BJ (cell line): ENCODE measurements at regions not wholly inside any gene's neighbourhood (a gene's known extent, or its start where the extent isn't known, plus 50 kb on each side); places are given as distances from the start of the nearest gene placed in this dataset.

Experiments
- CTCF ChIA-PET: fragments of 350-600 bp; formaldehyde crosslinking; extraction: SDS; loops from one replicate; lab custom pipeline; 2021; ENCODE audit warnings: antibody characterized with exemption, inconsistent platforms; lab: Yijun Ruan, JAX
- POLR2A ChIA-PET: fragments of 300-600 bp; sonication (Branson Sonifier 250); formaldehyde crosslinking; extraction: SDS; loops from one replicate; lab custom pipeline; 2021; ENCODE audit warnings: antibody characterized with exemption; lab: Charles Lee
- DNase-seq: peaks from one replicate; pipeline ENCODE4 v3.0.0-alpha.2; 2011; ENCODE audit warnings: low read depth
- H3K27me3 ChIP-seq: 2 replicates; pipeline ENCODE4 v1.6.0; 2011; ENCODE audit warnings: low read length; ENCODE audit not compliant: control insufficient read depth, insufficient read depth
- H3K36me3 ChIP-seq: 2 replicates; pipeline ENCODE4 v1.5.1; 2011; ENCODE audit warnings: low read length; ENCODE audit not compliant: control insufficient read depth, insufficient read depth
- H3K4me3 ChIP-seq: 2 replicates; pipeline ENCODE4 v1.5.1; 2011; ENCODE audit warnings: low read depth, mild to moderate bottlenecking, control low read depth, low read length
- TF ChIP-seq, protein P1 (sequence below): IDR thresholded peaks from 2 replicates; pipeline ENCODE4 v1.5.1; 2011; ENCODE audit warnings: low read depth, mild to moderate bottlenecking, control low read depth, inconsistent platforms, low read length, moderate library complexity; ENCODE audit not compliant: insufficient read depth

GRCh38 chr21:25179116-25179515 lies 428.2 kb downstream of the MRPL39 start:
- ChIA-PET POLR2A (no interaction called here), CTCF (no interaction called here)
- no peaks in the 10 kb centered on the region for H3K36me3 ChIP-seq
- no peaks in the 10 kb centered on the region for H3K27me3 ChIP-seq
- H3K4me3 ChIP-seq: no peak overlapping the region
- TF ChIP-seq, protein P1, sequence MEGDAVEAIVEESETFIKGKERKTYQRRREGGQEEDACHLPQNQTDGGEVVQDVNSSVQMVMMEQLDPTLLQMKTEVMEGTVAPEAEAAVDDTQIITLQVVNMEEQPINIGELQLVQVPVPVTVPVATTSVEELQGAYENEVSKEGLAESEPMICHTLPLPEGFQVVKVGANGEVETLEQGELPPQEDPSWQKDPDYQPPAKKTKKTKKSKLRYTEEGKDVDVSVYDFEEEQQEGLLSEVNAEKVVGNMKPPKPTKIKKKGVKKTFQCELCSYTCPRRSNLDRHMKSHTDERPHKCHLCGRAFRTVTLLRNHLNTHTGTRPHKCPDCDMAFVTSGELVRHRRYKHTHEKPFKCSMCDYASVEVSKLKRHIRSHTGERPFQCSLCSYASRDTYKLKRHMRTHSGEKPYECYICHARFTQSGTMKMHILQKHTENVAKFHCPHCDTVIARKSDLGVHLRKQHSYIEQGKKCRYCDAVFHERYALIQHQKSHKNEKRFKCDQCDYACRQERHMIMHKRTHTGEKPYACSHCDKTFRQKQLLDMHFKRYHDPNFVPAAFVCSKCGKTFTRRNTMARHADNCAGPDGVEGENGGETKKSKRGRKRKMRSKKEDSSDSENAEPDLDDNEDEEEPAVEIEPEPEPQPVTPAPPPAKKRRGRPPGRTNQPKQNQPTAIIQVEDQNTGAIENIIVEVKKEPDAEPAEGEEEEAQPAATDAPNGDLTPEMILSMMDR: no peak
- no peak for DNase-seq

DNA sequence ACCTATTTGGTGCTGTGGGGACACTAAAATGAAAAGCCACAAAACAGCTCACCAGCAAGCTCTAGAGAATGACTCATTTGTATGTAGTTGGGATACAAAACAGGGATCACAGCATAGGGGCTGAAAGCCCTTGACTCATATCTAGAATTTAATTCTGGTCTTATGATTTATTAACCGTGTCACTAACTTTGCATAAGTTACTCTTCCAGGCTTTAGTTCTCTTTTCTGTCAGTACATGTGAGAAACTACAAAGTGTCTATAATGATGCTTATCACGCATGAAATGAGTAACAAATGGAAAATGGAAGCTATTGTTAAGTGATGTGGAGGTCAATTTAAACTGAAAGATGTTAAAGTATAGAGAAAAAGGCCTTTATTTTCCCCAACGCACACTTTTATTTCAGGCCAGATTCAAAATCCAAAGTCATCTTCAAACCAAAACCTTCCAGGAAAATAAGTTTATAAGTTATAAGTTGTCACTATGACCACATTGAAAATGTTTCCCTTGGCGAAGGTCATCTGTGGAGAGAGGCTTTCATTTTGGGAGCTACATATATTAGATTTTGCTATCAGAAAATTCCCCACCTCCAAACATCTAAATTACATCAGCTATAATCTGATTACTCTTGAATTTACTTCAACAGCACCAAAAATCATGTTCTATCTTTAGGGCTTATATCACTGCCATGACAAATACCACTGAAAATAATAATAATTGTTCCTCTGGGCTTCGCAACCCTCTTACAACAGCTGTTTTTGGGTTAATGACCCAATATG lies 430.5 kb downstream of the MRPL39 start:
- no peak for DNase-seq
- POLR2A ChIA-PET: no interaction called here
- CTCF ChIA-PET: no interaction called here
- H3K27me3 ChIP-seq: no peaks in the 10 kb centered on the region
- TF ChIP-seq, protein P1: no peak
- no peaks in the 10 kb centered on the region for H3K36me3 ChIP-seq
- no peak overlapping the region for H3K4me3 ChIP-seq

GRCh38 chr21:25175938-25176337 lies 431.3 kb downstream of the MRPL39 start:
- ChIA-PET POLR2A (no interaction called here), CTCF (no interaction called here)
- H3K27me3 ChIP-seq: no peaks in the 10 kb centered on the region
- no peak overlapping the region for H3K4me3 ChIP-seq
- H3K36me3 ChIP-seq: no peaks in the 10 kb centered on the region
- TF ChIP-seq, protein P1: no peak
- no peak for DNase-seq

- no peaks in the 10 kb centered on the region for H3K27me3 ChIP-seq
- no peaks in the 10 kb centered on the region for H3K36me3 ChIP-seq
- ChIA-PET POLR2A (no interaction called here), CTCF (no interaction called here)
- TF ChIP-seq, protein P1: no peak
- no peak overlapping the region for H3K4me3 ChIP-seq
- no peak for DNase-seq
These were observed 435.8 kb downstream of the MRPL39 start for GRCh38 chr21:25171438-25171837.

- POLR2A ChIA-PET: no interaction called here
- TF ChIP-seq, protein P1: no peak
- Histone ChIP-seq H3K36me3 (no peaks in the 10 kb centered on the region), H3K27me3 (no peaks in the 10 kb centered on the region), H3K4me3 (no peak overlapping the region)
- DNase-seq: no peak
- CTCF ChIA-PET: no interaction called here
These were observed 436.6 kb downstream of the MRPL39 start for GRCh38 chr21:25170681-25171080.
